AML-193 (cell line): ENCODE measurements at regions not wholly inside any gene's neighbourhood (a gene's known extent, or its start where the extent isn't known, plus 50 kb on each side); places are given as distances from the start of the nearest gene placed in this dataset.
A peak's percentile ranks its signal among the peaks of the same experiment; 100 is the strongest.

ENCODE experiments used
- DNase-seq, 2 experiments: peaks; one replicate each; lab custom pipeline; 2025; lab: John Stamatoyannopoulos, UW

GRCh38 chr14:71709076-71709475 is 223.2 kb upstream of the RGS6 start:
- DNase-seq, result no peak

- no peak for DNase-seq
Observed at GRCh38 chr14:71709987-71710386, 222.2 kb upstream of the RGS6 start.

- DNase-seq, result no peak
Observed at GRCh38 chr14:71711125-71711524, 221.1 kb upstream of the RGS6 start.

GRCh38 chr14:71711619-71712018 is 220.6 kb upstream of the RGS6 start:
- DNase-seq, result no peak

- DNase-seq, result no peak
Observed at GRCh38 chr14:71712478-71712877, 219.8 kb upstream of the RGS6 start.

GRCh38 chr14:71713016-71713415 is 219.2 kb upstream of the RGS6 start:
- DNase-seq, result no peak

GRCh38 chr14:71713451-71713850 is 218.8 kb upstream of the RGS6 start:
- no peak for DNase-seq

GRCh38 chr14:71714225-71714624 is 218.0 kb upstream of the RGS6 start:
- DNase-seq, result no peak

- DNase-seq, result no peak
Observed at GRCh38 chr14:71716041-71716772, 216.0 kb upstream of the RGS6 start.

- DNase-seq, result peak; percentile 50 to 51
Observed at GRCh38 chr14:71720978-71721624, 211.1 kb upstream of the RGS6 start.

GRCh38 chr14:71721791-71722190 is 210.4 kb upstream of the RGS6 start:
- no peak for DNase-seq

GRCh38 chr14:71722885-71723284 is 209.3 kb upstream of the RGS6 start:
- DNase-seq, result no peak

- peak; percentile 26 to 51 for DNase-seq
Observed at GRCh38 chr14:71725922-71726579, 206.2 kb upstream of the RGS6 start.

GRCh38 chr14:71726580-71727021 is 205.6 kb upstream of the RGS6 start:
- no peak for DNase-seq

GRCh38 chr14:71728386-71728785 is 203.8 kb upstream of the RGS6 start:
- DNase-seq, result no peak

GRCh38 chr14:71729596-71729995 is 202.6 kb upstream of the RGS6 start:
- DNase-seq, result no peak

- no peak for DNase-seq
Observed at GRCh38 chr14:71730471-71730870, 201.8 kb upstream of the RGS6 start.

GRCh38 chr14:71731096-71731495 is 201.1 kb upstream of the RGS6 start:
- DNase-seq, result no peak

- DNase-seq, result no peak
Observed at GRCh38 chr14:71733210-71733883, 198.9 kb upstream of the RGS6 start.

- no peak for DNase-seq
Observed at GRCh38 chr14:71734076-71734475, 198.2 kb upstream of the RGS6 start.

- no peak for DNase-seq
Observed at GRCh38 chr14:71734885-71735284, 197.3 kb upstream of the RGS6 start.

- DNase-seq, result no peak
Observed at GRCh38 chr14:71737760-71738159, 194.5 kb upstream of the RGS6 start.
